ENCODE measurements at regions not wholly inside any gene's neighbourhood (a gene's known extent, or its start where the extent isn't known, plus 50 kb on each side); places are given as distances from the start of the nearest gene placed in this dataset.

- no peak for DNase-seq
- intact Hi-C loops (cut with DNase I), result loop anchor here in 1 of 10 donors (5.0 kb wide), 1 partner anchor 57 kb away; no protein-coding TSS in a partner anchor
- H3K36me3 ChIP-seq, result no peaks in the 10 kb centered on the region
- WGBS, 2 donors, result 78 to 81% methylated on average over 10 of the region's 10 CpGs
- H3K4me1 ChIP-seq, result peaks cover 0 to 51% (median 25%) of the 10 kb centered on the region in 9 donors
- no peak overlapping the region for H3K4me3 ChIP-seq
- H3K9me3 ChIP-seq, result peaks cover 0 to 3% (median 0%) of the 10 kb centered on the region in 11 donors
- peak overlapping the region in 4 of 10 donors; percentile 35 to 55 (median 46) for H3K27ac ChIP-seq
- no peak for TF ChIP-seq CTCF (IDR thresholded peaks at IDR 0.05)
- peak in 4 of 8 donors; percentile 15 to 44 (median 35) for ATAC-seq
- H3K27me3 ChIP-seq, result no peaks in the 10 kb centered on the region
Observed at GRCh38 chr10:110414548-110415309, 83.0 kb upstream of the DUSP5 start.

- Histone ChIP-seq H3K4me3 (no peak overlapping the region), H3K9me3 (peaks cover 0 to 3% (median 0%) of the 10 kb centered on the region in 11 donors), H3K36me3 (no peaks in the 10 kb centered on the region), H3K4me1 (peaks cover 0 to 50% (median 17%) of the 10 kb centered on the region in 9 donors), H3K27me3 (no peaks in the 10 kb centered on the region), H3K27ac (peak overlapping the region in 7 of 10 donors; percentile 24 to 55 (median 41))
- ATAC-seq (peak in 7 of 8 donors; percentile 38 to 88 (median 73)), DNase-seq (no peak)
- intact Hi-C loops (cut with DNase I), result loop anchor here in 1 of 10 donors (5.0 kb wide), 1 partner anchor 59 kb away; no protein-coding TSS in a partner anchor
- 31 to 42% methylated on average over 3 of the region's 3 CpGs for WGBS, 2 donors
- TF ChIP-seq CTCF (IDR thresholded peaks at IDR 0.05), result no peak
Observed at GRCh38 chr10:110415809-110416208, 81.9 kb upstream of the DUSP5 start.

- no peaks in the 10 kb centered on the region for H3K36me3 ChIP-seq
- H3K27me3 ChIP-seq, result no peaks in the 10 kb centered on the region
- ATAC-seq, result no peak
- WGBS, 2 donors, result 88 to 90% methylated on average over 7 of the region's 7 CpGs
- no peak for DNase-seq
- no peak overlapping the region for H3K4me3 ChIP-seq
- H3K27ac ChIP-seq, result no peak overlapping the region
- no peak for TF ChIP-seq CTCF (IDR thresholded peaks at IDR 0.05)
- peaks cover 0 to 3% (median 0%) of the 10 kb centered on the region in 11 donors for H3K9me3 ChIP-seq
- H3K4me1 ChIP-seq, result peaks cover 0 to 49% (median 16%) of the 10 kb centered on the region in 9 donors
- intact Hi-C loops (cut with DNase I), result loop anchor here in 1 of 10 donors (5.0 kb wide), 1 partner anchor 60 kb away; no protein-coding TSS in a partner anchor
Observed at GRCh38 chr10:110416776-110417711, 80.7 kb upstream of the DUSP5 start.

GRCh38 chr10:110418218-110418617, 79.5 kb upstream of the DUSP5 start:
- no peak for TF ChIP-seq CTCF (IDR thresholded peaks at IDR 0.05)
- Histone ChIP-seq H3K36me3 (no peaks in the 10 kb centered on the region), H3K4me3 (no peak overlapping the region), H3K9me3 (peaks cover 0 to 3% (median 0%) of the 10 kb centered on the region in 11 donors), H3K4me1 (peaks cover 0 to 55% (median 16%) of the 10 kb centered on the region in 9 donors), H3K27me3 (no peaks in the 10 kb centered on the region), H3K27ac (no peak overlapping the region)
- WGBS, 2 donors, result 80 to 86% methylated on average over 6 of the region's 6 CpGs
- intact Hi-C loops (cut with DNase I), result loop anchor here in 1 of 10 donors (5.0 kb wide), 1 partner anchor 61 kb away; no protein-coding TSS in a partner anchor
- DNase-seq, result no peak
- no peak for ATAC-seq

All from heart right ventricle (tissue), 16 donors.